Prostate gland (tissue), 2 donors: ENCODE measurements at regions not wholly inside any gene's neighbourhood (a gene's known extent, or its start where the extent isn't known, plus 50 kb on each side); places are given as distances from the start of the nearest gene placed in this dataset.

ENCODE experiments used
- DNase-seq: peaks from one replicate; pipeline ENCODE4 v3.0.0-alpha.2; 2019; ENCODE audit warnings: low spot score
- H3K27ac ChIP-seq, 2 donors: fragments of 200-600 bp; sonication (generic); 2 replicates each; pipeline ENCODE4 v1.5.1; 2017 to 2019
- H3K27me3 ChIP-seq: fragments of 200-600 bp; sonication (generic); replicated peaks from 2 replicates; pipeline ENCODE4 v1.5.1; 2019; ENCODE audit not compliant: insufficient read depth
- H3K36me3 ChIP-seq, 2 donors: fragments of 200-600 bp; sonication (generic); 1 replicate in 1 of 2; 2 replicates in 1 of 2; pipeline versions ENCODE4 v1.5.1 to v1.8.1; 2017 to 2019
- H3K4me1 ChIP-seq: fragments of 200-600 bp; sonication (generic); replicated peaks from 2 replicates; pipeline ENCODE4 v1.5.1; 2019
- H3K4me3 ChIP-seq, 2 donors: fragments of 200-600 bp; sonication (generic); 2 replicates each; pipeline ENCODE4 v1.5.1; 2017 to 2019
- H3K9me3 ChIP-seq: fragments of 200-600 bp; sonication (generic); 2 replicates; pipeline ENCODE4 v1.5.1; 2017
- POLR2A ChIP-seq: fragments of 450-650 bp; IDR thresholded peaks from one replicate; pipeline ENCODE4 v1.6.1; 2016; ENCODE audit warnings: antibody characterized with exemption, mild to moderate bottlenecking
- POLR2AphosphoS5 ChIP-seq: sonication (generic); formaldehyde crosslinking; IDR thresholded peaks from one replicate; pipeline ENCODE4 v1.6.1; 2017; ENCODE audit warnings: antibody characterized with exemption
- WGBS: methylation state at CpG from one replicate; pipeline ENCODE4 v1.1.5; 2018; 5-methylcytosine and 5-hydroxymethylcytosine counted together
- intact Hi-C: fragments of 100-400 bp; cut with DNase I; formaldehyde crosslinking; loops from one replicate; pipeline ENCODE4 v1.14.2; 2022
- TF ChIP-seq, protein P1 (sequence below), 4 experiments: fragments of 200-600 bp in 2 of 4; fragments of 450-650 bp in 2 of 4; sonication (generic) in 2 of 4; IDR thresholded peaks; 1 replicate in 3 of 4; 2 replicates in 1 of 4; pipeline ENCODE4 v1.5.1; 2016 to 2019; ENCODE audit warnings: antibody characterized with exemption in 4 of 4, mild to moderate bottlenecking in 2 of 4, moderate library complexity in 2 of 4

DNA sequence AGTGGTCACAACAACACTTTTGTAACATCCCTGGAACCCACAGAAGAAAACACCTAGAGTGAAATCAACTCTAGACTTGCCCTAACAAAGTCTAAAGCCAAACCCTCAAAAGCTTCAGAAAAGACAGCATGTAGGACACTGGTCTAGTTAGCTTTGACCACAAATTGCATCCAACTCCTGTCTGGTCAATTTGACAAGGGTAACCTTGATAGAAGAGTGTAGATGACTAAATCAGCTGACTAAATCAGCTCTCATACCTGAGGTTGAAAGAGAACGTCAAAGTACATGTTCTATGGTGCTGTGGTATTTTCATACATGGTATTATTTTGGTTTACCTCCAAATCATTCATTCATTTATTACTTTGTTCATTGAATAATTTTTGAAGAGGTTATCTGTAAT lies 272.8 kb downstream of the KLF5 start:
- 93% methylated on average over 1 of the region's 1 CpG for WGBS

DNA sequence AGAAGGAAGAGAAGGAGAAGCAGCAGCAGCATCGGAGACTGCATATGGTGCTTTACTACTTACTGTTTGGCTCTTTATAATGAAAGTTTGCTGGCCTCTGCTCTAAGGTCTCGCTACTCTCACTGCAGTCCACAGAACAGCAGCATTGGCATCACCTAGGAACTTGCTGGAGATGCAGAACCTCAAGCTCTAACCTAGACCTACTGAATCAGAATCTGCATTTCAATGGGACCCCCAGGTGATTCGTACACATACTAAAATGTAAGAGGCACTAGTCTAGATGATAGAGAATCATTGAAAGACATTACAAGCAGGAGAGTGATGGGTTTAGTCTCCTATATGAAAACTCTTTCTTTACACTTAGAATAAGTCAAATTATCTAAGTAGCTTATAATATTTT lies 270.6 kb downstream of the KLF5 start:
- TF ChIP-seq POLR2A (no peak), POLR2AphosphoS5 (no peak)
- TF ChIP-seq, protein P1, sequence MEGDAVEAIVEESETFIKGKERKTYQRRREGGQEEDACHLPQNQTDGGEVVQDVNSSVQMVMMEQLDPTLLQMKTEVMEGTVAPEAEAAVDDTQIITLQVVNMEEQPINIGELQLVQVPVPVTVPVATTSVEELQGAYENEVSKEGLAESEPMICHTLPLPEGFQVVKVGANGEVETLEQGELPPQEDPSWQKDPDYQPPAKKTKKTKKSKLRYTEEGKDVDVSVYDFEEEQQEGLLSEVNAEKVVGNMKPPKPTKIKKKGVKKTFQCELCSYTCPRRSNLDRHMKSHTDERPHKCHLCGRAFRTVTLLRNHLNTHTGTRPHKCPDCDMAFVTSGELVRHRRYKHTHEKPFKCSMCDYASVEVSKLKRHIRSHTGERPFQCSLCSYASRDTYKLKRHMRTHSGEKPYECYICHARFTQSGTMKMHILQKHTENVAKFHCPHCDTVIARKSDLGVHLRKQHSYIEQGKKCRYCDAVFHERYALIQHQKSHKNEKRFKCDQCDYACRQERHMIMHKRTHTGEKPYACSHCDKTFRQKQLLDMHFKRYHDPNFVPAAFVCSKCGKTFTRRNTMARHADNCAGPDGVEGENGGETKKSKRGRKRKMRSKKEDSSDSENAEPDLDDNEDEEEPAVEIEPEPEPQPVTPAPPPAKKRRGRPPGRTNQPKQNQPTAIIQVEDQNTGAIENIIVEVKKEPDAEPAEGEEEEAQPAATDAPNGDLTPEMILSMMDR (IDR thresholded peaks at IDR 0.05) = no peak
- Histone ChIP-seq H3K4me1 (no peaks in the 10 kb centered on the region), H3K27me3 (no peaks in the 10 kb centered on the region), H3K4me3 (no peak overlapping the region), H3K27ac (no peak overlapping the region), H3K36me3 (no peaks in the 10 kb centered on the region), H3K9me3 (no peaks in the 10 kb centered on the region)
- 93% methylated on average over 3 of the region's 3 CpGs for WGBS
- no peak for DNase-seq
- intact Hi-C loops = no loop called here

More for the DNA sequence above, 272.8 kb downstream of the KLF5 start:
- DNase-seq = no peak
- H3K36me3 ChIP-seq = no peaks in the 10 kb centered on the region
- H3K27me3 ChIP-seq = no peaks in the 10 kb centered on the region
- no peaks in the 10 kb centered on the region for H3K4me1 ChIP-seq
- H3K4me3 ChIP-seq = no peak overlapping the region
- intact Hi-C loops = no loop called here
- TF ChIP-seq POLR2AphosphoS5 (no peak), POLR2A (no peak)
- TF ChIP-seq, protein P1 (IDR thresholded peaks at IDR 0.05) = no peak
- no peak overlapping the region for H3K27ac ChIP-seq
- no peaks in the 10 kb centered on the region for H3K9me3 ChIP-seq

DNA sequence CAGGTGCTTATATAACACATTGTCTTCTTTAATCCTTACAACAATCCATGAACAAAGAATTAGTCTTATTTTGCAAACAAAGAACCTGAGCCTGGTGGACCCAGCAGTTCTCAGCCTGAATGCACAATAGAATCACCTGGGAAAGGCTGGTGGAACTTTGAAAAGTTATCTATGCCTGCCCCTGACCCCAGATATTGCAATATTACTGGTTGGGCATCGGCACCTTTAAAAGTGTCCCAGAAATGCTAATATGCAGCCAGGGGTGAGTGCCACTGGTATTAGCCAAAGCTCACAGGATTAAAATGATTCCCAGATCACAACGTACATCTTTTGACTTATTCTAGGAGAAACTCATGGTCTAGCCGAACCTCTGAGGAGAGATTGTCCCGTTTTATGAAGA lies 268.8 kb downstream of the KLF5 start:
- H3K27ac ChIP-seq = no peak overlapping the region
- no peaks in the 10 kb centered on the region for H3K4me1 ChIP-seq
- TF ChIP-seq POLR2A (no peak), POLR2AphosphoS5 (no peak)
- TF ChIP-seq, protein P1 (IDR thresholded peaks at IDR 0.05) = no peak
- H3K36me3 ChIP-seq = no peaks in the 10 kb centered on the region
- WGBS = 92% methylated on average over 4 of the region's 4 CpGs
- H3K27me3 ChIP-seq = no peaks in the 10 kb centered on the region
- no peaks in the 10 kb centered on the region for H3K9me3 ChIP-seq
- no peak overlapping the region for H3K4me3 ChIP-seq
- DNase-seq = no peak
- intact Hi-C loops = no loop called here

DNA sequence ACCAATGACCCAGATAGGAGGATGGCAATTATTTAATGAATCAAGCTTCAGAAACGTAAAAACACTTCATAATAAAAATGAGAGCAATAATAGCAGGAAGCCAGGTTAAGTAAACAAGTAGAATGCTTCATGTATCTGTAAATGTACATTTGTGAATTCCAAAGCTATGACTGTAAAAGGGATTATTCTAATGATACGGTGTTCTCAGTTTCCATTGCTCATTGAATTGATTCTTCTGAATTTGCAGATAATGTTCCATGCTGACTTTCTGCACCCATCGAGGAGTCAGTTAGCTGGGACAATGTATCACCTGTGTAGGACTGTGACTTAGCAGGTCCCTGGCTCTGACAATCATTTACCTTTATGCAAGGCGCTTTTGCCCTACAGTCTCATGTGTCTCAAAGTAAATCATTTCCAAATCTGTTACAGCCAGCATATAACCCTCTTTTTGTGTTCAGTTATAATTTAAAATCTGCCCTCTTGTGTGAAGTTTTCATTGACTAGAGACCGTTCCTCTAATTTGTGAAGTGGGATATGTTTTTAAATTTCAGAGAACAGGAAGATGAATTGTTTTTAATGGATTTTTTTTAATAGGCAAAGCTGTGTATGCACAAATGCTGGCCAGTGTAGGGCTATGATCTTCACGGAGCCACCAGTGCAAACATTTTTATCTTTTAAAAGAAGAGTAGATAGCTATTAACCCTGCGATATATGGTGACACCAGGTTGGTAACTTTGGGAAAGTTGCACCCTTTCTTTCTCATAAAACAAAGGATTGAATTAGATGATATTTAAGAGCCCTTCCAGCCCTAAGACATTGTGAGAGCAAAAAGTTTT lies 267.1 kb downstream of the KLF5 start:
- DNase-seq = no peak

More for the DNA sequence above, 267.1 kb downstream of the KLF5 start:
- Histone ChIP-seq H3K27me3 (no peaks in the 10 kb centered on the region), H3K36me3 (no peaks in the 10 kb centered on the region), H3K27ac (no peak overlapping the region), H3K4me1 (no peaks in the 10 kb centered on the region), H3K4me3 (no peak overlapping the region), H3K9me3 (no peaks in the 10 kb centered on the region)
- TF ChIP-seq, protein P1 (IDR thresholded peaks at IDR 0.05) = no peak
- TF ChIP-seq POLR2A = no peak
- no peak for TF ChIP-seq POLR2AphosphoS5
- intact Hi-C loops = no loop called here
- WGBS = 34% methylated on average over 7 of the region's 7 CpGs
